DMS 273 treated with DMSO at 0.1 percent for 48 hours (cell line): ENCODE measurements at regions not wholly inside any gene's neighbourhood (a gene's known extent, or its start where the extent isn't known, plus 50 kb on each side); places are given as distances from the start of the nearest gene placed in this dataset.
"Not testable (repeated sequence)": the region's sequence is repeated elsewhere in the genome, so short reads cannot be mapped to it uniquely, and the experiment has no call there.

Source experiments
- DNase-seq: peaks from one replicate; lab custom pipeline; 2025; lab: John Stamatoyannopoulos, UW

DNA sequence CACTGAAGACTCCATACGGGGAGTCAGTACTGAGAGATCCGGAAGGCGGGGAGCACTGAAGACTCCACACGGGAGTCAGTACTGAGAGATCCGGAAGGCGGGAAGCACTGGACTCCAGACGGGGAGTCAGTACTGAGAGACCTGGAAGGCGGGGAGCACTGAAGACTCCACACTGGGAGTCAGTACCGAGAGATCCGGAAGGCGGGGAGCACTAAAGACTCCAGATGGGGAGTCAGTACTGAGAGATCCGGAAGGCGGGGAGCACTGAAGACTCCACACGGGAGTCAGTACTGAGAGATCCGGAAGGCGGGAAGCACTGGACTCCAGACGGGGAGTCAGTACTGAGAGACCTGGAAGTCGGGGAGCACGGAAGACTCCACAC is 77.2 kb downstream of the DLL1 start:
- DNase-seq: not testable (repeated sequence)

DNA sequence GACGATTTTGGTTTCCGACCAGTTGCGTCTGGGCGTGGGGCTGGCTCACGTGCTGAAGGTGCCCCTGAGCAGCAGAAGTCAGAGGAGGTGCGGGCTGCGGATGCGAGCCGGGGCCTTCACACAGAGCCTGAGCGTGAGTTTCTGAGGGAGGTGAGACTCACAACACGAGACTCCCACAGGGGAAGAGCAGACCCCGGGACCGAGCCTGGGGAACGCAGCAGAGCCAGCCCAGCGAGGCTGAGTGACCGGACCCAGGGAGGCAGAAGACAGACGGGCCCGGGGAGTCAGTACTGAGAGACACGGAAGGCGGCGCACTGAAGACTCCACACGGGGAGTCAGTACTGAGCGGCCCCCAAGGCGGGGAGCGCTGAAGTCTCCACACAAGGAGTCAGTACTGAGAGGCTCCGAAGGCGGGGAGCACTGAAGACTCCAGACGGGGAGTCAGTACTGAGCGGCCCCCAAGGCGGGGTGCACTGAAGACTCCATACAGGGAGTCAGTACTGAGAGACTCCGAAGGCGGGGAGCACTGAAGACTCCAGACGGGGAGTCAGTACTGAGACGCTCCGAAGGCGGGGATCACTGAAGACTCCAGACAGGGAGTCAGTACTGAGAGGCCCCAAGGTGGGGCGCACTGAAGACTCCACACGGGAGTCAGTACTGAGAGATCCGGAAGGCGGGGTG is 77.8 kb downstream of the DLL1 start:
- no peak for DNase-seq

DNA sequence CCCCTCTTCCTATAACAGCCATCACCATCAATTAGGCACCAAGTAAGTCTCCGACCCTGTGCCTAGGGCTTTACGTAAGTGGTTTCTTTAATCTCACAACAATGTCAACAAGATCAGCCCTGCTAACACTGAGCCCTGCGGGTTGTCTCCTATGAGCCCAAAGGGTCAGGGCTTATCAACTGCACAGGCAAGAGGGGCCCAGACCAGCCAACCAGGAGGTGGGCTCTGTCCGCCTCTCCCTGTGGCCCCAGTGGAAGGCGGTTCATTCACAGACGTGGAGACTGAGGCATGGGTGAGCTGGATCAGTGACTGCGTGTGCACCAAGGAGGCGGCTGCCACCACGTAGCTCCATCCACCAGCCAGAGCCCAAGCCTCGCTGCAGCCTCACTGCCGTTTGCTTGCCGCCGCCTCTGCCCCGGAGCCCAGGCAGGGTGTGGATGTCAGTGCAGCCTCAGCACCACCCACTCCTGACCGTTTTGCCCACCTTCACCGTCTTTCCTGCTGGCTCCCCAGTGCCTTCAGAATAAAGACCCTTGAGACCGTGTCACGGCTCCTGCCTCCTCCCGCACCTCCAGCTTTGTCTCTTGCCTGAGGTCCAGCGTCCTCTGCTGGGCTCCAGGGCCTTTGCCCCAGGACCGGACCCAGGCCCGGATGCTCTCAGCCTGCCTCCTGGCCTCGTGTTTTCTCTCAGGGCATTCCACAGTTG is 78.7 kb downstream of the DLL1 start:
- no peak for DNase-seq

DNA sequence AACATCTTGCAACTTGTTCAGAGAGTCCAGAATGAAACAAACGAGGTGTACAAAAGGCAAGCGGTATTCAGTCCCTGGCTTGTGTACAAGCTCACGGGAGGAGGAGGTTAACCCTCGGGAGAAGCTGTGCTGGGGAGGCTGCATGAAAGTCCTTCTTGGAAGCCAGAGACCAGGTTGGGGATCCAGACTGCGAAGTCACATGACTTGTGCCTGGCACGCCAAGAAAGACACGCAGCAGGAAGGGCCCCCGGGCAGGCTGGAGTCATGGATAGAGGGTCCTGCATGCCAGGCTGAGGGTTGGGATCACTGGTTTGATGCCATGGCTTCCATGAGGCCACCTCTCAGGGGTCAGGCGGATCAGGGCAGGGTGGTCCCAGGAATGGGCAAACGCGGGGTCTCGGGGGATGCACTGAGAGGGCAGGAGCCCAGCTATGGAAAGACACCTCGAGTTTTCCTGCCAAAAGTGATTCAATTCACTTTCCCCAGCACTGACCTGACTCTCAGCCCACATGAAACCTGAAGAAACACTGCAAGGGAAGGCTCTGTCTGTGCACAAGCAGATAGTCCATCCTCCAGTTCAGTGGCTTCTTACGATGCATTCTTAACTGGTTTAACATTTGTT is 79.4 kb downstream of the DLL1 start:
- no peak for DNase-seq

DNA sequence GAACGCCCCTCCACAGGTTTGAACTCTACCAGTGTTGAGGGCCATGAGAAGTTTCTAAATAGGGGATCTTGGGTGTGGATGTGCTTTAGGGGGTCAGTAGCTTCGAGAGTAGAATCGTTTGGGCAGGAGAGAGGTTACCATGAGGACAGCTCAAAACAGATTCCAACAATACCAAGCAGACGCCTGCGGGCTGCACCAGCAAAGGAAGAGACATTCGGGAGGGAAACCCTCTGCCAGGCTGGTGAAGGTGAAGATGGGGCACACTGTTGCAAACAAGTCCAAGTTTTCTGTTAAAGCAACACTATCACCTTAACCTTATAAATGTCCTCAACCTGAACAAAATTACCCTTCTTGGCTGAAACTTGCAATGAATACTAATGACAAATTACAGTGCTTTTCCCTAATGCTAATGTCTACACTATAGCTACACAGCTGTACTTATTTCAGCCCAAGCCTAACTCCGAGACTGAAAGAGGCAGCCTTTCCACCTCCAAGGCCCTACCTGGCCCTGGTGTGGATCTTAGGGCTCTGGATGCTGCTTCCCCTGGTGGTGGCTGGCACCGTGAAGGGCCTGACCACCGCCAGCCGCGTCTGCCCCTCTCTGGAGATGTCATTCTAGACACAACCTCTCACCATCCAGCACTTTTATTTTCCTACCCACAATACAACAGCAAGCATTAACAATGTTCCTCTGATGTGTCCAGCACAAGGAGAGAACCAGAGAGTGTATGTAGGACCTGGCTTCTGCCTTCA is 80.1 kb downstream of the DLL1 start:
- no peak for DNase-seq

DNA sequence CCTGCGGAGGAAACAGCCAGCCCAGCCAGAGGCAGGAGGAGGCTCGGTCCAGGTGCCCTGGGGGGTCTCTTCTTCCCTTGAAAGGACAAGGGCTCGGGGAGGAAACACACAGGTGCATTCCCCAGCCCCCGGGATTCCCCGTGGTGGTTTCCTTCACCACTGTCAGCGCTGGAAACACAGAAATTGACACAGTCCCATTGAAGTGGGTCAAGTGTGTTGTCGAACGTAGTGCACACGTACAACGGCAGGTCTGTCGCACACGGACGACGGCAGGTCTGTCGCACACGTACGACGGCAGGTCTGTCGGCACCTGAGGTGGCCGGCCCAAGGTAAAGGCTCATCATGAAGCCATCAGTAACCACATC is 80.9 kb downstream of the DLL1 start:
- no peak for DNase-seq

DNA sequence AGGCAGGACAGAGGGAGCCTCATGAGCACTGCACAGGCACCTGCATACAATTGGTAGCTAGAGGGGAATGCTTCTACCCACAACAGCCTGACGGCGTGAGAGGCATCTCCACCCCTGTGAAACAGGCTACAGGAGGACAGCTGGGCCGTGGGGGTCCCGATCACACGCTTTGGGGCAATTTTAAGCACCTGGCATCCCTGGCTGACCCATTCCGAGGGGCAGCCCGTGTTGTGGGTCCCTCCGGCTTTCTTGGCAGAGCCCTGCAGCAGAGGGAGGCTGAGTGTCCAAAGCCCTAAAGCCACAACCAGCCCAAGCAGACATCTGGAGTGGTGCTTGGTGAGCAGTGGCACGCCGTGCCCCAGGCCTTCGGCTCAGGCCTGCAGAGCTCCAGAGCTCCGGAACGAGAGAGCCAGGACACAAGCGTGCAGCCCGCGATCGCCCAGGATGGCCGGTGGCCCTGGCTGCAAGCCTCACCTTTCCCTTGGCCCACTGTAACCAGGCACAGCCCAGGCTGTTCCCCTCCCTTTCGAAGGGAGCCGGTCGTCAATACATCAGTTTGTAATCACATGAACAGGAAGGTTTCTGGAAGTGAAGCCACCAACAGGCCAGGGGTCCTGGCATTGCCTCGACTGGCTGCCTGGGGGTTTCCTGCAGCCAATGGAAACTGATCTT is 81.4 kb downstream of the DLL1 start:
- DNase-seq: no peak

DNA sequence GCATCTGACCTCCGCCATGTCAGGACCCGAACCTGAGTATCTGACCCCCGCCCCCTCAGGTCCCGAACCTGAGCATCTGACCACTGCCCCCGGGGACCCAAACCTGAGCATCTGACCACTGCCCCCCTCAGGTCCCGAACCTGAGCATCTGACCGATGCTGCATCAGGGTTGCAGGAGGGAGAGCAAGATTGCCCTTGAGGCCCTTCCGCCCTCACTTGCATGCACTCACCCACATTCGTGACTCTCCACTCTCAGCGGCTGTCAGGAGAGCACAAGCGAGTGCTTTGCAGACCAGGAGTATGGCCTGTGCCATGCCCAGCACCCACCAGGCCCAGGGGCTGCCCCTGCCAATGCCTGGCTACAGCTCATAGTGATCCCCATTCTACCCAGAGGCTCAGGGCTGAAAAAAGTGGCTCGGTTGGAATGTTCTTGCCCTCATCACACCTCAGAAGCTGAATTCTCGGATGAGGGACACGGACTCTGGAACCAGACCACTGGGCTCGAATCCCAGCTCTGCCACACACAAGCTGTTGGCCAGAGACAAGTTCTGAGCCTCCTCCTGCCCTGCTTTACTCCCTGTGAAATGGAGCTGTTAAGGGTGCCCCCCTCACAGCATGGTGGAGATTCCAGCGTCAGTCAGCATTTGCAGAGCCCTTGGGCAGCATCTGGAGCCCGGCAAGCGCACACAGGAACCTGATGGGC is 82.1 kb downstream of the DLL1 start:
- DNase-seq: no peak

DNA sequence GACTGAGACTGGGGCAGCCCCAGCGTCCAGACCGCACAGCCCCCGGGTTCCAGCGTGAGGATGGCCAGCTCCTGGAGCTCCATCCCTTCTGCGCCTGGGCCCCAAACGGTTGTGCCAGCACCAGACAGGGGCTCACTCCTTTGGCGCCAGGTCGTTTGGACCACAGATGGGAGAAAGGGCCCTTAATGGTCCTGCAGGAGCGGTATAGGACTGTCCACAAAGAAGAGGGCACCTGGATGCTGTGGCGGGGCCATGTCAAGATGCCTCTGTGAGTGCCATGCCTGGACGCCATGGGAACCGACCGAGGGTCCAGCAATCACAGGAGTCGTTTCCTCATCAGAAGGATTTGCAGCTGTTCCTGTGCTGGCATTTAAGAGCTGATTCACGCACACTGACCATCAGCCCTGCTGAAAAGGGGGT is 82.7 kb downstream of the DLL1 start:
- DNase-seq: no peak

DNA sequence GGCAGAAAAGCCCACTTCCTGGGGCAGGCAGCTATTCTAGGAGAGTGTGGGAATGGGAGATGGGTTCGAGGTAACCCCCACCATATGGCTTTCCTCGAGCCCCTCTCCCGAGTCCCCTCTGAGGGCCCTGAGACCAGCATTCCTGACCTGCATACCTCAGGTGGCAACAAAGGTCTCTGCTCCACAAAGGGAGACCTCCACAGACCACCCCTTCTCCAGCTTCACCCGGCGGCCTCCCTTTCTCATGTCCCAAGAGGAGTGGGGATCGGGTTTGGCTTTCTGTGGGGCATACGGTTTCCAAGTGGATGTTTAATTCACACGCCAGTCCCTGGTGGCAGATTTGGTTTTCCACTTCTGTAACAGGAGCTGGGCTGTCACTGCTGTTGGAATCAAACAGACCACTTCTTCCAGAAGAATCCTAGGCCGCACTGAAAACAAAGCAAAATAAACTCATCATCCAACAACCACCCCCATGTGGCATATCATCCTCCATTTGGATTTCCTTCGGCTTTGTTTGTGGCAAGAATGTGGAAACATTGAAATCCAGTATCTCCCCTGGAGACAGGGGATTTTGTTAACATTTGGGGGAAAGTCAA is 83.2 kb downstream of the DLL1 start:
- no peak for DNase-seq

DNA sequence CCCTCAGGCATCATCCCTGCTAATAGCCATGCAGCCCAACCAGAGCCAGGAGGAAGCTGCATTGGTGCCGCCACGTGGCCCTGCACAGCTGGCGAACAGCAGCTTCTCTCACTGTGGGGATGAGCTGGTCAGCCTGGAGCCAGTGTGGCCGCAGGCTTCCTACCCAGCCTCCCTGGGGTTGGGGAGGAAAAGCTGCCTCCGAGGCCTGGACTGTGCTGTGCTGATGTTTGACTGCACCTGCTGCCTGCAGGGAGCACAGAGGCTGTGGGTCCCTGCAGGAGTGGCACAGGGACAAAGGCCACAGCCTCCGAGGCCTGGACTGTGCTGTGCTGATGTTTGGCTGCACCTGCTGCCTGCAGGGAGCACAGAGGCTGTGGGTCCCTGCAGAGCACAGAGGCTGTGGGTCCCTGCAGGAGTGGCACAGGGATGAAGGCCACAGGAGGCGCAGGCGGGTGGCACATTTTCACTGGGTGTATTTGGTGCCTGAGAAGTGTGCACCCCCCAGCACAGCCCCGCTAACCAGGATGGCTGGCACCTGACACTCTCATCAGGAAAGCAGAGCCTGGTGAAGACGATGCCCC is 83.9 kb downstream of the DLL1 start:
- no peak for DNase-seq

DNA sequence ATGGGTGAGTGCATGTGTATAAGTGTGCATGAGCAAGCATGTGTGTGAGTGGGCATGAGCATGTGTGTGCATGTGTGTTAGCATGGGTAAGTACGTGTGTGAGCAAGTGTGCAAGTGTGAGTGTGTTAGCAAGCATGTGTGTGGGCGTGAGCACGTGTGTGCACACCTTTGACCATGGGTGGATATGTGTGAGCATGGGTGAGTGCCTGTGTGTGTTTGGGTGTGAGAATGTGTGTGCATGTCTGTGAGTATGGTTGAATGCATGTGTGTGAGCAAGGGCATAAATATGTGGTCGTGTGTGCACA is 84.6 kb downstream of the DLL1 start:
- no peak for DNase-seq

DNA sequence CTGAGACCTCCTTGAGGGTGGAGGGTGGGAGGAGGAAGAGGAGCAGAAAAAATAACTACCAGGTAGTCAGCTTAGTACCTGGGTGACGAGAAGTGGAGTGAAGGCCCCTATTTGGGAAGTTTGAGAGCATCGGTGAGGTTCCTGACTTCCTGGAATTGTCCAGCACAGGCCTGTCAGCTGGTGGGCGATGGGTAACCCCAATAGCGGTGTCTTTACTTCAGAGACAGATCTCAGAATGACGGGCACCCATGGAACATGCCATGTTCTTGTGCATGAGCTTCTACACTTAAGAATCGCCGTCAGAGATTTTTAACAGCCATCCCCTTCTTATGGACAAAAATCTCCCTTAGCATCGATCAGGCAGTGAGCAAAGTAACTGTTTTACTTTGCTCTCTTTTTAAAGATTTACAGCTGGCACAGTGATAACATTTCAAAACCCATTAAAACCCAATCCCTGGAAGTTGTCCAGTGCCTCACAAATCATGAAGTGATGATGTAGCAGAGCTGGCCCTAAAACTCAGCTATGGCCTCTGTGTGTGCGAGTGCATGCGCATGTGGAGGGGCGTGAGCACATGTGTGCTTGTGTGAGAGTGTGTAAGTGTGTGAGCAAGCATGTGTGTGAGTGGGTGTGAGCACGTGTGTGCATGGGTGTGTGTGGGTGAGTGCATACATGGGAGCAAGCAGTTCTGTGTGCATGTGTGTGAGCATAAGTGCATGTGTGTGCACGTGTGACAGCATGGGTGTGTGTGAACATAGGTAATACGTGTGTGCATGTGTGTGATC is 85.2 kb downstream of the DLL1 start:
- DNase-seq: no peak

DNA sequence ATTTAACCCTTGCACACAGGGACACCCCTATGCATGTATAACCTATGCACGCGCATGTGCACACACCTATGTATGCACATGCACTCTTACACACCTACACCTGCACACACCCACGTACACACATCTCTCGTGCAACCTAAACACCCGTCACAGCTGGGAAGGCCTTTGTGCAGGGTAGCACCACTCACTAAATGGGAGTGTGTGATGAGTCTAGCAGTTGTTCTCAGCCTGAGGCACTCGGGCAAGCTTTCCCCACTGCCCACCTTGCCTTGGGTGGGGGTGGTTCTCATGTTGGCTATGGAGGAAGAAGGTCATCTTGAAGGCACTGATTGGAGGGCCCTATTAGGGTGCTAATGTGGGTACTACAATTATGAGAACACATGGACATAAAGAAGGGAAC is 85.8 kb downstream of the DLL1 start:
- DNase-seq: no peak

DNA sequence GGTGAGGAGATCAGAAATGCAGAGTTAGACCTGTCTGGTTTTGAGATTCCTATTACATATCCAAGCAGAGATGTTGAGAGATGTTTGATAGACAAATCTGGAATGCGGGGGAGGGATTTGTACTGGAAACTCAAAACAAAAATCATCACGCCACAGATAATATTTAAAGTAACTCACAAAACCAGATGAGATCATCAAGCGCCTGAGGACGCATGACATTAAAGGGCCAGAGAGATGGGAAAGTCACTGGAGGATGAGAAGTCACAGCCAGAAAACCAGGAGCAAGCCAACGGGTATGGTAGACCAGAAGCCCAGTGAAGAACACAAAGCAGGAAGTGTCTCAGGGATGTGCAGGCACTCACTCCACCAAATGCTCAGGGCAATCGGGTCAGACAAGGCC is 87.7 kb downstream of the DLL1 start:
- DNase-seq: no peak

DNA sequence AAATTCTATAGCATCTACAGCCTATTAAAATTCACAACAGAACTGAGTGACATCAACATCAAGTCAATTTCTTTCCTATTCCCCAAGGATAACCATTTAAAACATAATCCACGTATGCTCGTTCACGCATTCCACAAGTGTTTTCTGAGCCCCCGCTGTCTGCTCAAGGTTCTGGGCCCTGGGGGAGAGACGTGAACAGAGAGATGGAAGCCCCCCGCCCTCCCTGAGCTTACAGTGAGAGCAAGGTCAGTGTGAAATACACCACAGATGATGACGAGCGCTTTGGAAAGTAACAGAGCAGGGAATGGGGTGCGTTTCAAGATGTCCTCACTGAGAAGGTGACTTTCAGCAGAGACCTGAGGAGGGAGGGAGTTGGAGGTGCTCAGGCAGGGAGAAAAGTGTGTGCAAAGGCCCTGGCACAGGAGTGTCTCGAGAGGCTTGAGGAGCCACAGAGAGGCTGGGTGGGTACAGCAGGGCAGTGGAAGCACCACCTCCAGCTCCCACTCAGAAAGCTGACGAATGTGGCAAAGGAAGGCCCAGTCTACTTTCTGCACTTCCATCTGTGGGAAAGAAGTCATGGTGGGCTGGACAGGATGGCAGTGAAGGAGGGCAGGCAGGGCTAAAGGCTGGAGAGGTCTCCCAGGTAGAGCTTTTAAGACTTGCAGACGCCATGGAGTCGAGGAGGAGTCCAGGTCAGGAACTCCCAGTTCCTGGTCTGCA is 88.3 kb downstream of the DLL1 start:
- no peak for DNase-seq

DNA sequence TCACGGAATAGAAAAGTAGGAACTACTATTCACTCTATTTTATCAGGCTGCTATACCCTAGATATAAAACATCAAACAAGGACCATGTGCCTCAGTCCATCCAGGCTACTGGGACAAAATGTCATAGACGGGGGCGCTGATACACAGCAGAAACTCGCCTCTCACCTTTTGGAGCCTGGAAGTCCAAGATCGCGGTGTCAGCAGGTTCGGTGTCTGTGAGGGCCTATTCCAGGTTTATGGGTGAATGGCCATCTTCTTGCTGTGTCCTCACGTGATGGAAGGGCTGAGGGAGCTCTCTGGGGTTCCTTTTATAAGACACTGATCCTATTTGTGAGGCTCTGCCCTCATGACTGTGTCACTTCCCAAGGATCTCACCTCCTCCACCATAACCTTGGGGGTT is 89.5 kb downstream of the DLL1 start:
- no peak for DNase-seq

DNA sequence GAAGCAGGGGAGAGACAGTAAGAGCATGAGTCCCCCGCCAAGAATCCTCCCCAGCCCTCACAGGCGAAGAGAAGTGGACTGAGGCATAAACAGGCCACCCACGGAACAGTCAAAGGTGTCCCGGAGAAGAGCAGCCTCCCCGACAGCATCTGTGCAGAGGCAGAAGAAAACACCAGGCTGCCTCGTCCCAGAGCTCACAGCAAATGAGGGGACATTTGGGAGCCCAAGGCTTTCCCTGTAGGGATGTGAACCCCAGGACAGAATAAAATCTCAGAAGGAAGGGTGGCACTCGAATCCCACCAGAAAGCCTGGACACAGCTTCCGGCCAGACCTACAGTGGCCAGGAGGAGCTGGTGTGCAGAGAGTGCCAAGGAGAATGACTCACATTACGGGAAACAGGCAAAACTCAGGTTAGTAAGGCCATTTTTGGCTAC is 90.4 kb downstream of the DLL1 start:
- DNase-seq: no peak

DNA sequence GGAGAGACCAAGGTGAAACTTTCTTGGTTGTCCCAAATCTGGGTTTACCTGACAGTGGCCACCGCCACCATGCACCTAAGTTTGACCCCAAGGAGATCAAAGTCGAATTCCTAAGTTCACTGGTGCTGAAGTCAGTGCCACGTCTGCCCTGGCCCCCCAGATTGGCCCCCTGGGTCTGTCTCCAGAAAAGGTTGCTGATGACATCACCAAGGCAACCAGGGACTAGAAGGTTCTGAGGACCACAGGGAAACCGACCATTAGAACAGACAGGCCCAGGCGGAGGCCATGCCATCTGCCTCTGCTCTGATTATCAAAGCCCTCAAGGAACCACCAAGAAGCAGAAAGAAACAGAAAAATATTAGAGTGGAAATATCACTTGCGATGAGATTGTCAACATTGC is 91.2 kb downstream of the DLL1 start:
- no peak for DNase-seq

DNA sequence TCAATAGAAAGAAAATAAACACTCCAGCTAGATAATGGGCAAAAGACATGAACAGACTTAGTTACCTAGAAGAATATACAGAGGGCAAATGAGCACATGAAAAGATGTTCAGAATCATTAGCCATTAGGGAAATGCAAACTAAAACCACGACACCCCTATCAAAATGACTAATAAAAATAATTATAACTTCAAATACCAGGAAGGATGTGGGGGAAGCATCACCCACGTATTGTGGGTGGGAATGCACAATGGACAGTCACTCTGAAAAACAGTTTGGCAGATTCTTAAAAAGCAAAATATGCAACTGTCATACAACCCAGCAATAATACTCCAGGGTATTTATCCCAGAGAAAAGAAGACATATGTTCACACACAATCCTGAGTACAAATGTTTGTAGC is 92.6 kb downstream of the DLL1 start:
- DNase-seq: no peak
